ENCODE measurements at regions not wholly inside any gene's neighbourhood (a gene's known extent, or its start where the extent isn't known, plus 50 kb on each side); places are given as distances from the start of the nearest gene placed in this dataset.

- no peak overlapping the region for H3K27ac ChIP-seq
- no peaks in the 10 kb centered on the region for H3K27me3 ChIP-seq
- in situ Hi-C loops (cut with MboI; ENCODE audit: low pct_ligation_motif_present in 1 of 4, low pct_unique_long_range_greater_than_20kb in 1 of 4, low sequenced_read_pairs in 3 of 4) (no loop called here), intact Hi-C loops (cut with DNase I; ENCODE audit: low total_unique reads) (no loop called here)
- H3K4me1 ChIP-seq: no peaks in the 10 kb centered on the region
- no peaks in the 10 kb centered on the region for H3K9me3 ChIP-seq
- no peaks in the 10 kb centered on the region for H3K36me3 ChIP-seq
- WGBS, 2 donors (ENCODE audit: low coverage in 1 of 2): 71 to 77% methylated on average over 6 of the region's 6 CpGs
- DNase-seq: no peak
- TF ChIP-seq POLR2AphosphoS5 (IDR thresholded peaks at IDR 0.05) (no peak), CTCF (IDR thresholded peaks at IDR 0.05) (no peak), POLR2A (IDR thresholded peaks at IDR 0.05) (no peak), EP300 (IDR thresholded peaks at IDR 0.05; ENCODE audit: low read depth) (no peak)
- no peak overlapping the region for H3K4me3 ChIP-seq
These were observed 235.4 kb downstream of the HDGFL1 start for GRCh38 chr6:22804620-22805261.

- no peaks in the 10 kb centered on the region for H3K4me1 ChIP-seq
- in situ Hi-C loops (cut with MboI; ENCODE audit: low pct_ligation_motif_present in 1 of 4, low pct_unique_long_range_greater_than_20kb in 1 of 4, low sequenced_read_pairs in 3 of 4) (no loop called here), intact Hi-C loops (cut with DNase I; ENCODE audit: low total_unique reads) (no loop called here)
- H3K27ac ChIP-seq: no peak overlapping the region
- H3K4me3 ChIP-seq: no peak overlapping the region
- H3K36me3 ChIP-seq: no peaks in the 10 kb centered on the region
- no peaks in the 10 kb centered on the region for H3K27me3 ChIP-seq
- TF ChIP-seq POLR2A (IDR thresholded peaks at IDR 0.05): no peak
- TF ChIP-seq CTCF (IDR thresholded peaks at IDR 0.05): no peak
- no peak for TF ChIP-seq POLR2AphosphoS5 (IDR thresholded peaks at IDR 0.05)
- no peak for TF ChIP-seq EP300 (IDR thresholded peaks at IDR 0.05; ENCODE audit: low read depth)
- no peak for DNase-seq
- WGBS, 2 donors (ENCODE audit: low coverage in 1 of 2): 46 to 86% methylated on average over 1 of the region's 1 CpG
- H3K9me3 ChIP-seq: no peaks in the 10 kb centered on the region
These were observed 237.9 kb downstream of the HDGFL1 start for GRCh38 chr6:22807261-22807660.

- H3K9me3 ChIP-seq: no peaks in the 10 kb centered on the region
- H3K27ac ChIP-seq: no peak overlapping the region
- intact Hi-C loops (cut with DNase I; ENCODE audit: low total_unique reads): no loop called here
- no peaks in the 10 kb centered on the region for H3K4me1 ChIP-seq
- no peak overlapping the region for H3K4me3 ChIP-seq
- H3K36me3 ChIP-seq: no peaks in the 10 kb centered on the region
- DNase-seq: no peak
- TF ChIP-seq EP300 (IDR thresholded peaks at IDR 0.05; ENCODE audit: low read depth): no peak
- TF ChIP-seq POLR2A (IDR thresholded peaks at IDR 0.05): no peak
- TF ChIP-seq CTCF (IDR thresholded peaks at IDR 0.05): no peak
- TF ChIP-seq POLR2AphosphoS5 (IDR thresholded peaks at IDR 0.05): no peak
- WGBS, 2 donors (ENCODE audit: low coverage in 1 of 2): 69% methylated on average over 3 of the region's 3 CpGs; no CpG with 5 or more reads in 1 of the 2 donors
- in situ Hi-C loops (cut with MboI; ENCODE audit: low pct_ligation_motif_present in 1 of 4, low pct_unique_long_range_greater_than_20kb in 1 of 4, low sequenced_read_pairs in 3 of 4): no loop called here
- H3K27me3 ChIP-seq: no peaks in the 10 kb centered on the region
These were observed 238.5 kb downstream of the HDGFL1 start for GRCh38 chr6:22807818-22808217.

- H3K36me3 ChIP-seq: no peaks in the 10 kb centered on the region
- DNase-seq: no peak
- H3K4me3 ChIP-seq: no peak overlapping the region
- H3K9me3 ChIP-seq: no peaks in the 10 kb centered on the region
- 56 to 88% methylated on average over 1 of the region's 1 CpG for WGBS, 2 donors (ENCODE audit: low coverage in 1 of 2)
- no peak overlapping the region for H3K27ac ChIP-seq
- intact Hi-C loops (cut with DNase I; ENCODE audit: low total_unique reads): no loop called here
- no peak for TF ChIP-seq EP300 (IDR thresholded peaks at IDR 0.05; ENCODE audit: low read depth)
- TF ChIP-seq CTCF (IDR thresholded peaks at IDR 0.05): no peak
- TF ChIP-seq POLR2A (IDR thresholded peaks at IDR 0.05): no peak
- TF ChIP-seq POLR2AphosphoS5 (IDR thresholded peaks at IDR 0.05): no peak
- no peaks in the 10 kb centered on the region for H3K27me3 ChIP-seq
- H3K4me1 ChIP-seq: no peaks in the 10 kb centered on the region
- in situ Hi-C loops (cut with MboI; ENCODE audit: low pct_ligation_motif_present in 1 of 4, low pct_unique_long_range_greater_than_20kb in 1 of 4, low sequenced_read_pairs in 3 of 4): no loop called here
These were observed 239.1 kb downstream of the HDGFL1 start for GRCh38 chr6:22808466-22808865.

Data from transverse colon (tissue), 4 donors.